HL-60 (cell line): ENCODE measurements at regions not wholly inside any gene's neighbourhood (a gene's known extent, or its start where the extent isn't known, plus 50 kb on each side); places are given as distances from the start of the nearest gene placed in this dataset.

Experiments
- DNase-seq, 2 experiments: peaks; one replicate each; pipeline ENCODE4 v3.0.0-alpha.2; 2010 to 2020; ENCODE audit warnings: low read depth in 1 of 2, low spot score in 1 of 2
- H3K27ac ChIP-seq: fragments of 250-450 bp; sonication (Bioruptor Pico); replicated peaks from 2 replicates; pipeline ENCODE4 v1.5.1; 2020; ENCODE audit warnings: mild to moderate bottlenecking, moderate library complexity
- H3K27me3 ChIP-seq: fragments of 250-450 bp; sonication (Bioruptor Pico); 2 replicates; pipeline ENCODE4 v1.5.1; 2021; ENCODE audit warnings: mild to moderate bottlenecking, moderate library complexity; ENCODE audit not compliant: insufficient read depth, poor library complexity, severe bottlenecking
- H3K4me3 ChIP-seq: replicated peaks from 2 replicates; pipeline ENCODE4 v1.5.1; 2011; ENCODE audit warnings: mild to moderate bottlenecking, control low read depth, low read length; ENCODE audit not compliant: insufficient read depth
- CTCF ChIP-seq: IDR thresholded peaks from one replicate; pipeline ENCODE4 v1.5.1; 2011; ENCODE audit warnings: low read length, control low read depth, inconsistent platforms; ENCODE audit not compliant: insufficient read depth
- GABPA ChIP-seq: IDR thresholded peaks from 2 replicates; pipeline ENCODE4 v1.6.1; 2012; ENCODE audit warnings: low read depth
- POLR2AphosphoS5 ChIP-seq: IDR thresholded peaks from 2 replicates; pipeline ENCODE4 v1.6.1; 2012; ENCODE audit warnings: low read depth
- REST ChIP-seq: IDR thresholded peaks from 2 replicates; pipeline ENCODE4 v1.6.1; 2012; ENCODE audit warnings: low read depth; ENCODE audit not compliant: insufficient replicate concordance
- SPI1 ChIP-seq: IDR thresholded peaks from 2 replicates; pipeline ENCODE4 v1.6.1; 2012; ENCODE audit warnings: low read depth, mild to moderate bottlenecking, borderline replicate concordance

GRCh38 chr12:11596141-11596540, 53.3 kb upstream of the ETV6 start:
- H3K27me3 ChIP-seq = no peaks in the 10 kb centered on the region
- no peak for TF ChIP-seq POLR2AphosphoS5
- DNase-seq = peak in 1 of 2 experiments; percentile 36

GRCh38 chr12:11598900-11599299, 50.6 kb upstream of the ETV6 start:
- no peak for DNase-seq
- TF ChIP-seq SPI1 (no peak), GABPA (no peak), CTCF (no peak), REST (no peak)
- Histone ChIP-seq H3K4me3 (no peak overlapping the region), H3K27me3 (no peaks in the 10 kb centered on the region), H3K27ac (no peak overlapping the region)

More at GRCh38 chr12:11596141-11596540, 53.3 kb upstream of the ETV6 start:
- Histone ChIP-seq H3K4me3 (no peak overlapping the region), H3K27ac (peak overlapping the region; percentile 39)
